Fibroblast of lung (primary cell): ENCODE measurements at regions not wholly inside any gene's neighbourhood (a gene's known extent, or its start where the extent isn't known, plus 50 kb on each side); places are given as distances from the start of the nearest gene placed in this dataset.

Experiments used
- EZH2 ChIP-seq: IDR thresholded peaks from 2 replicates; pipeline ENCODE4 v1.5.1; 2012; ENCODE audit warnings: low read length, control low read depth, mild to moderate bottlenecking; ENCODE audit errors: missing control alignments
- TF ChIP-seq, protein P1 (sequence below), 2 donors: IDR thresholded peaks in 1 of 2; conservative IDR thresholded peaks in 1 of 2; 1 replicate in 1 of 2; 2 replicates in 1 of 2; pipeline ENCODE4 v1.5.1; 2011 to 2012; ENCODE audit warnings: low read length in 2 of 2, control low read depth in 1 of 2, inconsistent platforms in 1 of 2, low read depth in 1 of 2, mild to moderate bottlenecking in 1 of 2

DNA sequence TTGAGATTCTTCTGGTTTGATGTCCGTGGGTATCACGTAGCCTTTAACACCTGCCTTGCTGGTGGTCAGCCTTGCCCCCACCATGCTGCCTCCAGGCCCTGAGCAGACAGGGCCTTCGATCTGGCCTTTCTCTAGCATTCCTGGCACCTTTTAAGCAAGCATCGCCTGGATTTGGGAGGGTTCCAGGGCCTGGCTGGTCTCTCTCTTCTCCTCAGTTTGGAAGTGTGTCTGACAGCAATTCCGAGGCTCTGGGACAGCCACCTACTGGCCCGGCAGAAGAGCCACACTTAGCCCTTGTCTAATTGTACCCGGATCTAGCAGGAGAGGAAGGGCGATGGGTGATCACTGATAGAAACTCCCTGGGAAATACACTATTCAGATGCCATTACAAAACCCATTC lies 441.3 kb upstream of the MKI67 start:
- TF ChIP-seq, protein P1, sequence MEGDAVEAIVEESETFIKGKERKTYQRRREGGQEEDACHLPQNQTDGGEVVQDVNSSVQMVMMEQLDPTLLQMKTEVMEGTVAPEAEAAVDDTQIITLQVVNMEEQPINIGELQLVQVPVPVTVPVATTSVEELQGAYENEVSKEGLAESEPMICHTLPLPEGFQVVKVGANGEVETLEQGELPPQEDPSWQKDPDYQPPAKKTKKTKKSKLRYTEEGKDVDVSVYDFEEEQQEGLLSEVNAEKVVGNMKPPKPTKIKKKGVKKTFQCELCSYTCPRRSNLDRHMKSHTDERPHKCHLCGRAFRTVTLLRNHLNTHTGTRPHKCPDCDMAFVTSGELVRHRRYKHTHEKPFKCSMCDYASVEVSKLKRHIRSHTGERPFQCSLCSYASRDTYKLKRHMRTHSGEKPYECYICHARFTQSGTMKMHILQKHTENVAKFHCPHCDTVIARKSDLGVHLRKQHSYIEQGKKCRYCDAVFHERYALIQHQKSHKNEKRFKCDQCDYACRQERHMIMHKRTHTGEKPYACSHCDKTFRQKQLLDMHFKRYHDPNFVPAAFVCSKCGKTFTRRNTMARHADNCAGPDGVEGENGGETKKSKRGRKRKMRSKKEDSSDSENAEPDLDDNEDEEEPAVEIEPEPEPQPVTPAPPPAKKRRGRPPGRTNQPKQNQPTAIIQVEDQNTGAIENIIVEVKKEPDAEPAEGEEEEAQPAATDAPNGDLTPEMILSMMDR (conservative IDR thresholded peaks at IDR 0.05 in 1 of 2, IDR thresholded peaks at IDR 0.05 in 1 of 2; ENCODE audit: low read depth in 1 of 2, low read length in 2 of 2): no peak
- no peak for TF ChIP-seq EZH2
